ENCODE measurements at regions not wholly inside any gene's neighbourhood (a gene's known extent, or its start where the extent isn't known, plus 50 kb on each side); places are given as distances from the start of the nearest gene placed in this dataset.

- Histone ChIP-seq H3K27me3 (ENCODE audit: control insufficient read depth in 3 of 3, insufficient read depth in 3 of 3, low read length in 2 of 3) (no peaks in the 10 kb centered on the region), H3K9me3 (ENCODE audit: control insufficient read depth in 4 of 4, insufficient read depth in 3 of 4, low read length in 3 of 4) (no peaks in the 10 kb centered on the region), H3K36me3 (ENCODE audit: control insufficient read depth in 4 of 4, insufficient read depth in 4 of 4, low read length in 4 of 4) (no peaks in the 10 kb centered on the region), H3K4me3 (no peak overlapping the region), H3K4me1 (ENCODE audit: control insufficient read depth in 5 of 5, insufficient read depth in 5 of 5, low read length in 5 of 5) (no peaks in the 10 kb centered on the region), H3K9ac (ENCODE audit: insufficient read depth in 1 of 2, low read length in 2 of 2) (no peak overlapping the region), H3K27ac (ENCODE audit: low read depth in 1 of 2, low read length in 1 of 2) (no peak overlapping the region)
- ATAC-seq (ENCODE audit: insufficient read depth, low FRiP score) (no peak), DNase-seq (no peak)
- no peak for TF ChIP-seq CTCF (IDR thresholded peaks at IDR 0.05; ENCODE audit: control extremely low read depth, extremely low read depth)
- 90 to 97% methylated on average over 4 of the region's 4 CpGs for WGBS, 2 donors
These were observed 80.5 kb upstream of the TMCC3 start for GRCh38 chr12:94730847-94731246.

- DNase-seq (no peak), ATAC-seq (ENCODE audit: insufficient read depth, low FRiP score) (no peak)
- no peaks in the 10 kb centered on the region for H3K36me3 ChIP-seq (ENCODE audit: control insufficient read depth in 4 of 4, insufficient read depth in 4 of 4, low read length in 4 of 4)
- H3K27me3 ChIP-seq (ENCODE audit: control insufficient read depth in 3 of 3, insufficient read depth in 3 of 3, low read length in 2 of 3) = no peaks in the 10 kb centered on the region
- no peak overlapping the region for H3K27ac ChIP-seq (ENCODE audit: low read depth in 1 of 2, low read length in 1 of 2)
- H3K4me3 ChIP-seq = no peak overlapping the region
- H3K4me1 ChIP-seq (ENCODE audit: control insufficient read depth in 5 of 5, insufficient read depth in 5 of 5, low read length in 5 of 5) = no peaks in the 10 kb centered on the region
- no peak overlapping the region for H3K9ac ChIP-seq (ENCODE audit: insufficient read depth in 1 of 2, low read length in 2 of 2)
- TF ChIP-seq CTCF (IDR thresholded peaks at IDR 0.05; ENCODE audit: control extremely low read depth, extremely low read depth) = no peak
- 89 to 95% methylated on average over 10 of the region's 10 CpGs for WGBS, 2 donors
- no peaks in the 10 kb centered on the region for H3K9me3 ChIP-seq (ENCODE audit: control insufficient read depth in 4 of 4, insufficient read depth in 3 of 4, low read length in 3 of 4)
These were observed 76.0 kb upstream of the TMCC3 start for GRCh38 chr12:94726236-94726835.

- WGBS, 2 donors = 71 to 74% methylated on average over 8 of the region's 8 CpGs
- Histone ChIP-seq H3K4me1 (ENCODE audit: control insufficient read depth in 5 of 5, insufficient read depth in 5 of 5, low read length in 5 of 5) (no peaks in the 10 kb centered on the region), H3K27ac (ENCODE audit: low read depth in 1 of 2, low read length in 1 of 2) (no peak overlapping the region), H3K9me3 (ENCODE audit: control insufficient read depth in 4 of 4, insufficient read depth in 3 of 4, low read length in 3 of 4) (no peaks in the 10 kb centered on the region), H3K36me3 (ENCODE audit: control insufficient read depth in 4 of 4, insufficient read depth in 4 of 4, low read length in 4 of 4) (no peaks in the 10 kb centered on the region), H3K9ac (ENCODE audit: insufficient read depth in 1 of 2, low read length in 2 of 2) (no peak overlapping the region), H3K27me3 (ENCODE audit: control insufficient read depth in 3 of 3, insufficient read depth in 3 of 3, low read length in 2 of 3) (no peaks in the 10 kb centered on the region), H3K4me3 (no peak overlapping the region)
- DNase-seq = peak in 2 of 3 donors; percentile 51 to 61
- TF ChIP-seq CTCF (IDR thresholded peaks at IDR 0.05; ENCODE audit: control extremely low read depth, extremely low read depth) = no peak
- ATAC-seq (ENCODE audit: insufficient read depth, low FRiP score) = no peak
These were observed 75.2 kb upstream of the TMCC3 start for GRCh38 chr12:94725375-94726168.

Data from lung (tissue), 11 donors.